Tibial nerve (tissue), 3 donors: ENCODE measurements at regions not wholly inside any gene's neighbourhood (a gene's known extent, or its start where the extent isn't known, plus 50 kb on each side); places are given as distances from the start of the nearest gene placed in this dataset.

Experiments
- POLR2A ChIP-seq, 2 donors: fragments of 450-650 bp; IDR thresholded peaks; one replicate each; pipeline ENCODE4 v1.6.1; 2017; ENCODE audit warnings: antibody characterized with exemption in 2 of 2, mild to moderate bottlenecking in 2 of 2, moderate library complexity in 2 of 2
- TF ChIP-seq, protein P1 (sequence below), 5 experiments: fragments of 200-600 bp in 3 of 5; fragments of 450-650 bp in 2 of 5; sonication (generic) in 3 of 5; IDR thresholded peaks; one replicate each; pipeline ENCODE4 v1.5.1; 2016 to 2019; ENCODE audit warnings: antibody characterized with exemption in 5 of 5, mild to moderate bottlenecking in 3 of 5, moderate library complexity in 2 of 5

DNA sequence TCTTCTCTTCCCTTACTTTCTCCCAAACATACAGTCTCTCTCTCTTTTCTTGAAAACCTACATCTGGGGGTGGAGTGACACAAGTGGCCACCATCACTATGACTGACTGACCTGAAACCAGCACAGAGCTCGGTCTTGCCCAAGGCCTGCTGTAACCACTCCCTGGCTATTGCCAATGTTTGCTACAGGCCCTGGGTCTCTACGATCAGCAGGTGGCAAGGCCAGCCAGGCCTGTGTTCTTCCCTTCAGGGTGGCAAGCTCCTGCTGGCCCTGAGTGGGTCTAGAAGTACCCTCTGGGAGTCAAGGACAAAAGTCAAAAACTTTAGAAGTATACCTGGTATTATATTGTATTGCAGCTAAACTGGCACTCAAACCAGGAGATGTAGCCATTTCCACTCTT lies 140.9 kb upstream of the TGFBR2 start:
- TF ChIP-seq, protein P1, sequence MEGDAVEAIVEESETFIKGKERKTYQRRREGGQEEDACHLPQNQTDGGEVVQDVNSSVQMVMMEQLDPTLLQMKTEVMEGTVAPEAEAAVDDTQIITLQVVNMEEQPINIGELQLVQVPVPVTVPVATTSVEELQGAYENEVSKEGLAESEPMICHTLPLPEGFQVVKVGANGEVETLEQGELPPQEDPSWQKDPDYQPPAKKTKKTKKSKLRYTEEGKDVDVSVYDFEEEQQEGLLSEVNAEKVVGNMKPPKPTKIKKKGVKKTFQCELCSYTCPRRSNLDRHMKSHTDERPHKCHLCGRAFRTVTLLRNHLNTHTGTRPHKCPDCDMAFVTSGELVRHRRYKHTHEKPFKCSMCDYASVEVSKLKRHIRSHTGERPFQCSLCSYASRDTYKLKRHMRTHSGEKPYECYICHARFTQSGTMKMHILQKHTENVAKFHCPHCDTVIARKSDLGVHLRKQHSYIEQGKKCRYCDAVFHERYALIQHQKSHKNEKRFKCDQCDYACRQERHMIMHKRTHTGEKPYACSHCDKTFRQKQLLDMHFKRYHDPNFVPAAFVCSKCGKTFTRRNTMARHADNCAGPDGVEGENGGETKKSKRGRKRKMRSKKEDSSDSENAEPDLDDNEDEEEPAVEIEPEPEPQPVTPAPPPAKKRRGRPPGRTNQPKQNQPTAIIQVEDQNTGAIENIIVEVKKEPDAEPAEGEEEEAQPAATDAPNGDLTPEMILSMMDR (IDR thresholded peaks at IDR 0.05), result no peak
- TF ChIP-seq POLR2A (IDR thresholded peaks at IDR 0.05), result no peak
